Esophagus squamous epithelium (tissue), 5 donors: ENCODE measurements at regions not wholly inside any gene's neighbourhood (a gene's known extent, or its start where the extent isn't known, plus 50 kb on each side); places are given as distances from the start of the nearest gene placed in this dataset.
A peak's percentile ranks its signal among the peaks of the same experiment; 100 is the strongest.
"Not testable (repeated sequence)": the region's sequence is repeated elsewhere in the genome, so short reads cannot be mapped to it uniquely, and the experiment has no call there.

Experiments
- DNase-seq: peaks from one replicate; lab custom pipeline; 2025; lab: John Stamatoyannopoulos, UW
- H3K27ac ChIP-seq, 4 donors: fragments of 200-600 bp; sonication (generic); one replicate each; pipeline ENCODE4 v1.5.1; 2016 to 2019; ENCODE audit warnings: mild to moderate bottlenecking in 1 of 4
- H3K27me3 ChIP-seq, 4 donors: fragments of 200-600 bp; sonication (generic); 1 replicate in 3 of 4; 2 replicates in 1 of 4; pipeline versions ENCODE4 v1.5.1 to v1.6.0; 2017 to 2021; ENCODE audit warnings: antibody characterized with exemption in 1 of 4
- H3K36me3 ChIP-seq, 3 donors: fragments of 200-600 bp; sonication (generic); one replicate each; pipeline ENCODE4 v1.5.1; 2016 to 2019
- H3K4me1 ChIP-seq, 3 donors: fragments of 200-600 bp; sonication (generic); one replicate each; pipeline ENCODE4 v1.5.1; 2017 to 2019
- H3K4me3 ChIP-seq, 4 donors: fragments of 200-600 bp; sonication (generic); 1 replicate in 3 of 4; 2 replicates in 1 of 4; pipeline ENCODE4 v1.5.1; 2016 to 2019; ENCODE audit warnings: mild to moderate bottlenecking in 2 of 4, moderate library complexity in 1 of 4
- H3K9me3 ChIP-seq, 3 donors: fragments of 200-600 bp; sonication (generic); one replicate each; pipeline ENCODE4 v1.5.1; 2016 to 2019
- WGBS, 2 donors: methylation state at CpG; one replicate each; pipeline ENCODE4 v1.1.5; 2018; 5-methylcytosine and 5-hydroxymethylcytosine counted together
- intact Hi-C: fragments of 100-400 bp; cut with DNase I; formaldehyde crosslinking; loops from one replicate; pipeline ENCODE4 v1.15.0; 2022
- donor health status: DM: yes; HTN: yes; CAD: no.

GRCh38 chr2:87500421-87500820, 247.5 kb upstream of the PLGLB2 start:
- intact Hi-C loops, DNase-seq, H3K36me3 ChIP-seq, H3K4me3 ChIP-seq, H3K4me1 ChIP-seq, H3K27me3 ChIP-seq, H3K9me3 ChIP-seq: not testable (repeated sequence)
- H3K27ac ChIP-seq, result peak overlapping the region in 1 of 4 donors; percentile 46

GRCh38 chr2:87500951-87501350, 246.9 kb upstream of the PLGLB2 start:
- H3K27ac ChIP-seq, H3K4me1 ChIP-seq, H3K27me3 ChIP-seq, H3K9me3 ChIP-seq, DNase-seq, H3K36me3 ChIP-seq, intact Hi-C loops, H3K4me3 ChIP-seq: not testable (repeated sequence)
- no CpG with 5 or more reads among the region's 11 CpGs for WGBS, 2 donors

- H3K9me3 ChIP-seq, H3K36me3 ChIP-seq, intact Hi-C loops, H3K4me3 ChIP-seq, H3K27me3 ChIP-seq, H3K4me1 ChIP-seq, DNase-seq, H3K27ac ChIP-seq: not testable (repeated sequence)
- WGBS, 2 donors, result 82 to 91% methylated on average over 2 of the region's 5 CpGs
These were observed 244.9 kb upstream of the PLGLB2 start for GRCh38 chr2:87502948-87503347.

- H3K4me1 ChIP-seq, H3K9me3 ChIP-seq, H3K27me3 ChIP-seq, H3K4me3 ChIP-seq, H3K27ac ChIP-seq, intact Hi-C loops, H3K36me3 ChIP-seq, DNase-seq: not testable (repeated sequence)
- no CpG with 5 or more reads among the region's 3 CpGs for WGBS, 2 donors
These were observed 242.6 kb upstream of the PLGLB2 start for GRCh38 chr2:87505239-87505638.

- intact Hi-C loops, result not testable (repeated sequence)
- no CpG with 5 or more reads among the region's 3 CpGs for WGBS, 2 donors
These were observed 242.0 kb upstream of the PLGLB2 start for GRCh38 chr2:87505909-87506308.

GRCh38 chr2:87507378-87508348, 240.2 kb upstream of the PLGLB2 start:
- WGBS, 2 donors, result 50 to 100% methylated on average over 3 to 5 of the region's 13 CpGs
- intact Hi-C loops, DNase-seq, H3K36me3 ChIP-seq, H3K27me3 ChIP-seq, H3K4me1 ChIP-seq, H3K9me3 ChIP-seq, H3K4me3 ChIP-seq: not testable (repeated sequence)
- peak overlapping the region in 1 of 4 donors; percentile 25 for H3K27ac ChIP-seq

More at GRCh38 chr2:87505909-87506308, 242.0 kb upstream of the PLGLB2 start:
- H3K9me3 ChIP-seq, H3K4me1 ChIP-seq, H3K27me3 ChIP-seq, H3K27ac ChIP-seq, H3K36me3 ChIP-seq, H3K4me3 ChIP-seq, DNase-seq: not testable (repeated sequence)

GRCh38 chr2:87511195-87511778, 236.6 kb upstream of the PLGLB2 start:
- DNase-seq, H3K27me3 ChIP-seq, H3K36me3 ChIP-seq, H3K27ac ChIP-seq, intact Hi-C loops, H3K4me3 ChIP-seq, H3K4me1 ChIP-seq, H3K9me3 ChIP-seq: not testable (repeated sequence)
- WGBS, 2 donors, result 40 to 45% methylated on average over 1 to 3 of the region's 8 CpGs

- H3K27ac ChIP-seq, H3K4me3 ChIP-seq, H3K27me3 ChIP-seq, intact Hi-C loops, H3K4me1 ChIP-seq, H3K36me3 ChIP-seq, H3K9me3 ChIP-seq, DNase-seq: not testable (repeated sequence)
- 67 to 80% methylated on average over 1 to 3 of the region's 6 CpGs for WGBS, 2 donors
These were observed 234.9 kb upstream of the PLGLB2 start for GRCh38 chr2:87512864-87513530.

GRCh38 chr2:87514034-87514433, 233.9 kb upstream of the PLGLB2 start:
- intact Hi-C loops, H3K4me1 ChIP-seq, H3K27me3 ChIP-seq, H3K36me3 ChIP-seq, DNase-seq, H3K27ac ChIP-seq, H3K9me3 ChIP-seq, H3K4me3 ChIP-seq: not testable (repeated sequence)
- 40 to 60% methylated on average over 1 to 2 of the region's 5 CpGs for whole genome bisulfite sequencing, 2 donors

GRCh38 chr2:87514515-87514914, 233.4 kb upstream of the PLGLB2 start:
- H3K9me3 ChIP-seq, H3K4me3 ChIP-seq, H3K27ac ChIP-seq, intact Hi-C loops, H3K36me3 ChIP-seq, H3K4me1 ChIP-seq, H3K27me3 ChIP-seq, DNase-seq: not testable (repeated sequence)
- no CpG with 5 or more reads among the region's 7 CpGs for WGBS, 2 donors

- DNase-seq, H3K27ac ChIP-seq, H3K36me3 ChIP-seq, H3K4me3 ChIP-seq, H3K27me3 ChIP-seq, intact Hi-C loops, H3K4me1 ChIP-seq, H3K9me3 ChIP-seq: not testable (repeated sequence)
- WGBS, 2 donors, result no CpG with 5 or more reads among the region's 2 CpGs
These were observed 232.7 kb upstream of the PLGLB2 start for GRCh38 chr2:87515226-87515625.

GRCh38 chr2:87515875-87516274, 232.0 kb upstream of the PLGLB2 start:
- intact Hi-C loops, DNase-seq, H3K9me3 ChIP-seq, H3K36me3 ChIP-seq, H3K27ac ChIP-seq, H3K27me3 ChIP-seq, H3K4me3 ChIP-seq, H3K4me1 ChIP-seq: not testable (repeated sequence)
- WGBS, 2 donors, result 90% methylated on average over 2 of the region's 3 CpGs; no CpG with 5 or more reads in 1 of the 2 donors
